ENCODE measurements at regions not wholly inside any gene's neighbourhood (a gene's known extent, or its start where the extent isn't known, plus 50 kb on each side); places are given as distances from the start of the nearest gene placed in this dataset.
A peak's percentile ranks its signal among the peaks of the same experiment; 100 is the strongest.

GRCh38 chr12:87728931-87729593 lies 300.1 kb downstream of the C12orf50 start:
- no peak overlapping the region for H3K4me3 ChIP-seq (ENCODE audit: low read depth, low read length)
- no peak for TF ChIP-seq CTCF (conservative IDR thresholded peaks at IDR 0.05; ENCODE audit: low read depth, low read length)
- DNase-seq (ENCODE audit: low read depth), result peak; percentile 35

GRCh38 chr12:87720967-87721366 lies 308.2 kb downstream of the C12orf50 start:
- no peak for TF ChIP-seq CTCF (conservative IDR thresholded peaks at IDR 0.05; ENCODE audit: low read depth, low read length)
- H3K4me3 ChIP-seq (ENCODE audit: low read depth, low read length), result no peak overlapping the region
- no peak for DNase-seq (ENCODE audit: low read depth)

GRCh38 chr12:87704374-87704773 lies 324.8 kb downstream of the C12orf50 start:
- no peak for TF ChIP-seq CTCF (conservative IDR thresholded peaks at IDR 0.05; ENCODE audit: low read depth, low read length)
- no peak for DNase-seq (ENCODE audit: low read depth)
- no peak overlapping the region for H3K4me3 ChIP-seq (ENCODE audit: low read depth, low read length)

GRCh38 chr12:87690236-87690810 lies 338.9 kb downstream of the C12orf50 start:
- no peak for TF ChIP-seq CTCF (conservative IDR thresholded peaks at IDR 0.05; ENCODE audit: low read depth, low read length)
- H3K4me3 ChIP-seq (ENCODE audit: low read depth, low read length), result no peak overlapping the region
- no peak for DNase-seq (ENCODE audit: low read depth)

GRCh38 chr12:87689196-87689595 lies 340.0 kb downstream of the C12orf50 start:
- H3K4me3 ChIP-seq (ENCODE audit: low read depth, low read length), result no peak overlapping the region
- no peak for DNase-seq (ENCODE audit: low read depth)
- TF ChIP-seq CTCF (conservative IDR thresholded peaks at IDR 0.05; ENCODE audit: low read depth, low read length), result no peak

GRCh38 chr12:87687362-87687761 lies 341.8 kb downstream of the C12orf50 start:
- peak; percentile 52 for DNase-seq (ENCODE audit: low read depth)
- H3K4me3 ChIP-seq (ENCODE audit: low read depth, low read length), result no peak overlapping the region
- TF ChIP-seq CTCF (conservative IDR thresholded peaks at IDR 0.05; ENCODE audit: low read depth, low read length), result no peak

GRCh38 chr12:87685696-87686095 lies 343.5 kb downstream of the C12orf50 start:
- DNase-seq (ENCODE audit: low read depth), result no peak
- no peak for TF ChIP-seq CTCF (conservative IDR thresholded peaks at IDR 0.05; ENCODE audit: low read depth, low read length)
- H3K4me3 ChIP-seq (ENCODE audit: low read depth, low read length), result no peak overlapping the region
